Vagina (tissue), 2 donors: ENCODE measurements at regions not wholly inside any gene's neighbourhood (a gene's known extent, or its start where the extent isn't known, plus 50 kb on each side); places are given as distances from the start of the nearest gene placed in this dataset.

ENCODE experiments used
- DNase-seq, 2 donors: peaks; one replicate each; pipeline ENCODE4 v3.0.0-alpha.2; 2017; ENCODE audit errors: extremely low spot score in 2 of 2
- H3K27ac ChIP-seq: fragments of 200-600 bp; sonication (generic); one replicate; pipeline ENCODE4 v1.5.1; 2019
- H3K27me3 ChIP-seq: fragments of 200-600 bp; sonication (generic); one replicate; pipeline ENCODE4 v1.5.1; 2019
- H3K36me3 ChIP-seq, 2 donors: fragments of 200-600 bp; sonication (generic); one replicate each; pipeline ENCODE4 v1.5.1; 2017 to 2019
- H3K4me1 ChIP-seq: fragments of 200-600 bp; sonication (generic); one replicate; pipeline ENCODE4 v1.5.1; 2019
- H3K4me3 ChIP-seq, 2 donors: fragments of 200-600 bp; sonication (generic); 1 replicate in 1 of 2; 2 replicates in 1 of 2; pipeline ENCODE4 v1.5.1; 2016 to 2019
- H3K9me3 ChIP-seq: fragments of 200-600 bp; sonication (generic); one replicate; pipeline ENCODE4 v1.5.1; 2019
- CTCF ChIP-seq, 3 experiments: fragments of 450-650 bp in 2 of 3; fragments of 200-600 bp in 1 of 3; sonication (generic) in 1 of 3; IDR thresholded peaks; one replicate each; pipeline ENCODE4 v1.5.1; 2017 to 2019; ENCODE audit warnings: antibody characterized with exemption in 3 of 3, mild to moderate bottlenecking in 2 of 3, moderate library complexity in 2 of 3
- POLR2A ChIP-seq, 2 donors: fragments of 450-650 bp; IDR thresholded peaks; one replicate each; pipeline ENCODE4 v1.6.1; 2017; ENCODE audit warnings: antibody characterized with exemption in 2 of 2, mild to moderate bottlenecking in 2 of 2, moderate library complexity in 2 of 2
- POLR2AphosphoS5 ChIP-seq, 2 donors: sonication (generic); formaldehyde crosslinking; IDR thresholded peaks; one replicate each; pipeline ENCODE4 v1.9.0; 2017; ENCODE audit warnings: antibody characterized with exemption in 2 of 2, mild to moderate bottlenecking in 2 of 2, low read depth in 1 of 2; ENCODE audit not compliant: insufficient read depth in 1 of 2
- intact Hi-C: fragments of 100-400 bp; cut with DNase I; formaldehyde crosslinking; loops from one replicate; pipeline ENCODE4 v1.15.1; 2023

- intact Hi-C loops: no loop called here
- DNase-seq: no peak
- Histone ChIP-seq H3K4me3 (no peak overlapping the region), H3K9me3 (no peaks in the 10 kb centered on the region), H3K27ac (no peak overlapping the region), H3K4me1 (no peaks in the 10 kb centered on the region), H3K36me3 (no peaks in the 10 kb centered on the region), H3K27me3 (no peaks in the 10 kb centered on the region)
- no peak for TF ChIP-seq CTCF (IDR thresholded peaks at IDR 0.05)
- TF ChIP-seq POLR2A (IDR thresholded peaks at IDR 0.05): no peak
- no peak for TF ChIP-seq POLR2AphosphoS5 (IDR thresholded peaks at IDR 0.05; ENCODE audit: insufficient read depth in 1 of 2, low read depth in 1 of 2)
These were observed 187.3 kb upstream of the LEF1 start for GRCh38 chr4:108355902-108356535.

GRCh38 chr4:108355186-108355901 is 186.6 kb upstream of the LEF1 start:
- Histone ChIP-seq H3K27me3 (no peaks in the 10 kb centered on the region), H3K27ac (no peak overlapping the region)
- intact Hi-C loops: no loop called here

GRCh38 chr4:108352664-108353308 is 184.1 kb upstream of the LEF1 start:
- Histone ChIP-seq H3K9me3 (no peaks in the 10 kb centered on the region), H3K27ac (no peak overlapping the region), H3K4me3 (no peak overlapping the region), H3K27me3 (no peaks in the 10 kb centered on the region), H3K36me3 (no peaks in the 10 kb centered on the region), H3K4me1 (no peaks in the 10 kb centered on the region)
- no peak for DNase-seq
- TF ChIP-seq POLR2A (IDR thresholded peaks at IDR 0.05) (no peak), POLR2AphosphoS5 (IDR thresholded peaks at IDR 0.05; ENCODE audit: insufficient read depth in 1 of 2, low read depth in 1 of 2) (no peak), CTCF (IDR thresholded peaks at IDR 0.05) (no peak)
- intact Hi-C loops: no loop called here

More at GRCh38 chr4:108355186-108355901, 186.6 kb upstream of the LEF1 start:
- TF ChIP-seq POLR2AphosphoS5 (IDR thresholded peaks at IDR 0.05; ENCODE audit: insufficient read depth in 1 of 2, low read depth in 1 of 2) (no peak), CTCF (IDR thresholded peaks at IDR 0.05) (no peak), POLR2A (IDR thresholded peaks at IDR 0.05) (no peak)
- Histone ChIP-seq H3K4me1 (no peaks in the 10 kb centered on the region), H3K36me3 (no peaks in the 10 kb centered on the region), H3K4me3 (no peak overlapping the region), H3K9me3 (no peaks in the 10 kb centered on the region)
- no peak for DNase-seq

- no peaks in the 10 kb centered on the region for H3K27me3 ChIP-seq
- TF ChIP-seq POLR2AphosphoS5 (IDR thresholded peaks at IDR 0.05; ENCODE audit: insufficient read depth in 1 of 2, low read depth in 1 of 2) (no peak), CTCF (IDR thresholded peaks at IDR 0.05) (no peak), POLR2A (IDR thresholded peaks at IDR 0.05) (no peak)
- no peak overlapping the region for H3K27ac ChIP-seq
- H3K36me3 ChIP-seq: no peaks in the 10 kb centered on the region
- no peaks in the 10 kb centered on the region for H3K9me3 ChIP-seq
- H3K4me1 ChIP-seq: no peaks in the 10 kb centered on the region
- intact Hi-C loops: no loop called here
- no peak for DNase-seq
- H3K4me3 ChIP-seq: no peak overlapping the region
These were observed 183.1 kb upstream of the LEF1 start for GRCh38 chr4:108351791-108352190.

GRCh38 chr4:108350332-108350731 is 181.6 kb upstream of the LEF1 start:
- TF ChIP-seq POLR2AphosphoS5 (IDR thresholded peaks at IDR 0.05; ENCODE audit: insufficient read depth in 1 of 2, low read depth in 1 of 2): no peak
- no peak for TF ChIP-seq POLR2A (IDR thresholded peaks at IDR 0.05)
- no peak for TF ChIP-seq CTCF (IDR thresholded peaks at IDR 0.05)
- Histone ChIP-seq H3K9me3 (no peaks in the 10 kb centered on the region), H3K27ac (no peak overlapping the region), H3K4me3 (no peak overlapping the region), H3K27me3 (no peaks in the 10 kb centered on the region), H3K36me3 (no peaks in the 10 kb centered on the region), H3K4me1 (no peaks in the 10 kb centered on the region)
- intact Hi-C loops: no loop called here
- DNase-seq: no peak
